ENCODE measurements at regions not wholly inside any gene's neighbourhood (a gene's known extent, or its start where the extent isn't known, plus 50 kb on each side); places are given as distances from the start of the nearest gene placed in this dataset.

DNA sequence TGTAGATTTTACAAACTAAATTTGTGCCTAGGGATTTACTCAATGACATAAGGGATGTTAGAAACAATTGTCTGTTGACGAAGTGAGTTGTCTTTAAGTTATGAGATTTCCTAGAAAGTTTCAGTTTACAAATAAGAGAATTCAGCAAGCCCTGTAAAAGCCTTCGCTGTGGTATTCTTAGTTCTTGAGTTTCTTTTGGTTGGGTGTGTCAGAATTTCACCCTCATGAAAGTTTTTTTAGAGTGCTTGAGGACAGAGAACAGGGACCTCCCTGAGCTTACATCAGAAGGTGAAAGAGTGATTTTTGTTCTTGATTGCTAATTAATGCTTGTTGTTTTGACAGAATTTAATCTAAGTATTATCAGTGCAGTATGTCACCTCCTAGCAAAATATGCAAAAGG lies 2628.2 kb downstream of the ARAP2 start:
- no peak overlapping the region for H2BK120ac ChIP-seq (ENCODE audit: low read depth, low read length, poor library complexity, severe bottlenecking)
- no peaks in the 10 kb centered on the region for H3K27me3 ChIP-seq (ENCODE audit: insufficient read depth, low read length)
- H3K4me2 ChIP-seq (ENCODE audit: insufficient read depth, insufficient read length, low read length) = no peak overlapping the region
- no peak overlapping the region for H3K4ac ChIP-seq (ENCODE audit: low read depth, low read length)
- TF ChIP-seq, protein P1, sequence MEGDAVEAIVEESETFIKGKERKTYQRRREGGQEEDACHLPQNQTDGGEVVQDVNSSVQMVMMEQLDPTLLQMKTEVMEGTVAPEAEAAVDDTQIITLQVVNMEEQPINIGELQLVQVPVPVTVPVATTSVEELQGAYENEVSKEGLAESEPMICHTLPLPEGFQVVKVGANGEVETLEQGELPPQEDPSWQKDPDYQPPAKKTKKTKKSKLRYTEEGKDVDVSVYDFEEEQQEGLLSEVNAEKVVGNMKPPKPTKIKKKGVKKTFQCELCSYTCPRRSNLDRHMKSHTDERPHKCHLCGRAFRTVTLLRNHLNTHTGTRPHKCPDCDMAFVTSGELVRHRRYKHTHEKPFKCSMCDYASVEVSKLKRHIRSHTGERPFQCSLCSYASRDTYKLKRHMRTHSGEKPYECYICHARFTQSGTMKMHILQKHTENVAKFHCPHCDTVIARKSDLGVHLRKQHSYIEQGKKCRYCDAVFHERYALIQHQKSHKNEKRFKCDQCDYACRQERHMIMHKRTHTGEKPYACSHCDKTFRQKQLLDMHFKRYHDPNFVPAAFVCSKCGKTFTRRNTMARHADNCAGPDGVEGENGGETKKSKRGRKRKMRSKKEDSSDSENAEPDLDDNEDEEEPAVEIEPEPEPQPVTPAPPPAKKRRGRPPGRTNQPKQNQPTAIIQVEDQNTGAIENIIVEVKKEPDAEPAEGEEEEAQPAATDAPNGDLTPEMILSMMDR (conservative IDR thresholded peaks at IDR 0.05) = no peak
- H2BK5ac ChIP-seq (ENCODE audit: insufficient read length, low read length) = no peak overlapping the region
- peaks cover 7 to 24% (median 11%) of the 10 kb centered on the region in 3 experiments for H3K36me3 Mint-ChIP-seq (ENCODE audit: insufficient read depth in 1 of 3, low read depth in 3 of 3)
- no peak overlapping the region for H3K27ac Mint-ChIP-seq
- no peak overlapping the region for H2AK5ac ChIP-seq (ENCODE audit: insufficient read length, low read length)
- no peaks in the 10 kb centered on the region for H3K79me2 ChIP-seq (ENCODE audit: insufficient read depth, low read length)
- H3K23me2 ChIP-seq (ENCODE audit: insufficient read length, low read depth, low read length, poor library complexity, severe bottlenecking) = no peaks in the 10 kb centered on the region
- no peaks in the 10 kb centered on the region for H4K20me1 ChIP-seq (ENCODE audit: control insufficient read depth, insufficient read depth, insufficient read length)
- H4K5ac ChIP-seq (ENCODE audit: insufficient read length, low read depth, low read length) = no peak overlapping the region
- no peak overlapping the region for H3K56ac ChIP-seq (ENCODE audit: insufficient read length, low read depth, low read length)
- H3K27me3 Mint-ChIP-seq (ENCODE audit: low read depth) = no peaks in the 10 kb centered on the region; the same call in 1 of the 2 replicates
- no peaks in the 10 kb centered on the region for H3K4me1 Mint-ChIP-seq
- H3K4me1 ChIP-seq (ENCODE audit: insufficient read depth, low read length) = no peaks in the 10 kb centered on the region
- no peak for DNase-seq
- no peak overlapping the region for H2BK20ac ChIP-seq (ENCODE audit: low read depth, low read length, poor library complexity, severe bottlenecking)
- H3K4me3 Mint-ChIP-seq = no peak overlapping the region
- H3K9ac ChIP-seq (ENCODE audit: extremely low read depth, insufficient read length, low read length) = no peak overlapping the region
- no peak overlapping the region for H4K8ac ChIP-seq (replicated peaks; ENCODE audit: insufficient read length, low read depth, low read length)
- no peaks in the 10 kb centered on the region for H3K9me3 ChIP-seq (ENCODE audit: control insufficient read depth, low read depth, low read length)
- H3T11ph ChIP-seq (ENCODE audit: low read length) = no peak overlapping the region
- no peak overlapping the region for H3K14ac ChIP-seq (ENCODE audit: insufficient read depth, low read length)
- H2BK12ac ChIP-seq (ENCODE audit: insufficient read length, low read depth, low read length) = no peak overlapping the region
- H3K18ac ChIP-seq (ENCODE audit: insufficient read length, low read depth, low read length) = no peak overlapping the region
- no peak overlapping the region for H2BK15ac ChIP-seq (ENCODE audit: low read depth, low read length)
- H3K27ac ChIP-seq (ENCODE audit: insufficient read length, low read depth, low read length) = no peak overlapping the region
- WGBS (ENCODE audit: extremely low coverage, insufficient read length, low lambda C conversion rate) = no CpG with 5 or more reads among the region's 2 CpGs
- peaks cover 29% of the 10 kb centered on the region in 2 experiments for H3K9me3 Mint-ChIP-seq
- H3K23ac ChIP-seq (ENCODE audit: insufficient read length, low read depth, low read length) = no peak overlapping the region
- H3K79me1 ChIP-seq (ENCODE audit: insufficient read depth, low read depth, low read length, poor library complexity, severe bottlenecking) = no peaks in the 10 kb centered on the region
- no peak overlapping the region for H4K91ac ChIP-seq (ENCODE audit: insufficient read length, low read depth, low read length)
- H2AFZ ChIP-seq (ENCODE audit: low read length) = no peak overlapping the region

Data from H9 (cell line).